ENCODE measurements at regions not wholly inside any gene's neighbourhood (a gene's known extent, or its start where the extent isn't known, plus 50 kb on each side); places are given as distances from the start of the nearest gene placed in this dataset.

DNA sequence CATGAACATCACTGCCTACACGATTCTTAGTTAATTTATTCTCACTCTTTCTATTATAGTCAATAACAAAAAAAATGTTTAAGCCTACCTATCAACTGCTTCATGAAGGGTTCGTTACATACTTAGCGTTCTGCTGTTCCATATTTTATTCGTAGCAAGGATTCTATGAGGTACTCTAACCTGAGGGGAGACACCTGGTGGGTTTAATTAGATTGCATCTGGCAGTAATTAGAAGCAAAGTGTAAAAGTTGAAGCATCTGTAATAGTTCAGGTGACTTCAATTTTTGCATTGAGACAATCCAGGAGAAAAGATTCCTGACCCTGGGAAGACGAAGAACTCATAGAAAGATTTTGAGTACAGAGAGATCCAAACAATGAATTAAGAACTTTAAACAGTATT is 1655.8 kb upstream of the TENM3 start:
- TF ChIP-seq, protein P1, sequence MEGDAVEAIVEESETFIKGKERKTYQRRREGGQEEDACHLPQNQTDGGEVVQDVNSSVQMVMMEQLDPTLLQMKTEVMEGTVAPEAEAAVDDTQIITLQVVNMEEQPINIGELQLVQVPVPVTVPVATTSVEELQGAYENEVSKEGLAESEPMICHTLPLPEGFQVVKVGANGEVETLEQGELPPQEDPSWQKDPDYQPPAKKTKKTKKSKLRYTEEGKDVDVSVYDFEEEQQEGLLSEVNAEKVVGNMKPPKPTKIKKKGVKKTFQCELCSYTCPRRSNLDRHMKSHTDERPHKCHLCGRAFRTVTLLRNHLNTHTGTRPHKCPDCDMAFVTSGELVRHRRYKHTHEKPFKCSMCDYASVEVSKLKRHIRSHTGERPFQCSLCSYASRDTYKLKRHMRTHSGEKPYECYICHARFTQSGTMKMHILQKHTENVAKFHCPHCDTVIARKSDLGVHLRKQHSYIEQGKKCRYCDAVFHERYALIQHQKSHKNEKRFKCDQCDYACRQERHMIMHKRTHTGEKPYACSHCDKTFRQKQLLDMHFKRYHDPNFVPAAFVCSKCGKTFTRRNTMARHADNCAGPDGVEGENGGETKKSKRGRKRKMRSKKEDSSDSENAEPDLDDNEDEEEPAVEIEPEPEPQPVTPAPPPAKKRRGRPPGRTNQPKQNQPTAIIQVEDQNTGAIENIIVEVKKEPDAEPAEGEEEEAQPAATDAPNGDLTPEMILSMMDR (IDR thresholded peaks at IDR 0.05): no peak
- no peak for TF ChIP-seq POLR2A (IDR thresholded peaks at IDR 0.05)

Data from heart left ventricle (tissue), 13 donors.